ENCODE measurements at regions not wholly inside any gene's neighbourhood (a gene's known extent, or its start where the extent isn't known, plus 50 kb on each side); places are given as distances from the start of the nearest gene placed in this dataset.

DNA sequence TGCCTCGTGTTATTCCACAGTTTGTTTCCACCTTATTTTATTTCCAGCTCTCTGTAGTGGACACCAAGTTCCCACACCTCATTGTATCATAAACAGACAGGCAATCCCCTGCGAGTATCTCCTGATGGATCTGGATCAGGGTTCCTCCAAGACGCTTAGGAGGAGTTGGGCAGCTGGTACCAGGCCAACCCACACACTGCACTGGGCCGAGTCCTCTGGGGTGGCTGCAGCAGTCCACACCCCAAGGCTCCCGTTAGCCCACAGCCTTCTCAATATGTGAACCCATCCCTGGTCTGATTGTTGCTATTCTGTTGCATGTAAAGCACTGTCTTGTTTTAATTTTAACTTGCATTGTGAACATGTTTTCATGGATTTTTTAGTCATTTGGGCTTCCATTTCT is 178.8 kb upstream of the RAB6C start:
- Histone ChIP-seq H4K20me1 (ENCODE audit: low read depth, low read length) (no peaks in the 10 kb centered on the region), H3K9me2 (replicated peaks; ENCODE audit: insufficient read depth, low read length) (no peaks in the 10 kb centered on the region), H2AFZ (ENCODE audit: low read depth, low read length, severe bottlenecking) (no peak overlapping the region), H3K9ac (ENCODE audit: low read length) (no peak overlapping the region), H3F3A (ENCODE audit: insufficient read depth) (no peaks in the 10 kb centered on the region), H3K9me3 (ENCODE audit: insufficient read depth, low read length) (no peaks in the 10 kb centered on the region), H3K36me3 (ENCODE audit: low read length) (no peaks in the 10 kb centered on the region), H3K79me2 (ENCODE audit: insufficient read depth, low read length) (no peaks in the 10 kb centered on the region), H3K4me2 (ENCODE audit: low read depth, low read length, poor library complexity, severe bottlenecking) (no peak overlapping the region), H3K4me3 (ENCODE audit: insufficient read depth, low read length, poor library complexity, severe bottlenecking) (no peak overlapping the region), H3K27ac (ENCODE audit: low read depth, low read length) (no peak overlapping the region), H3K27me3 (ENCODE audit: low read length) (no peaks in the 10 kb centered on the region)
- TF ChIP-seq, protein P1, sequence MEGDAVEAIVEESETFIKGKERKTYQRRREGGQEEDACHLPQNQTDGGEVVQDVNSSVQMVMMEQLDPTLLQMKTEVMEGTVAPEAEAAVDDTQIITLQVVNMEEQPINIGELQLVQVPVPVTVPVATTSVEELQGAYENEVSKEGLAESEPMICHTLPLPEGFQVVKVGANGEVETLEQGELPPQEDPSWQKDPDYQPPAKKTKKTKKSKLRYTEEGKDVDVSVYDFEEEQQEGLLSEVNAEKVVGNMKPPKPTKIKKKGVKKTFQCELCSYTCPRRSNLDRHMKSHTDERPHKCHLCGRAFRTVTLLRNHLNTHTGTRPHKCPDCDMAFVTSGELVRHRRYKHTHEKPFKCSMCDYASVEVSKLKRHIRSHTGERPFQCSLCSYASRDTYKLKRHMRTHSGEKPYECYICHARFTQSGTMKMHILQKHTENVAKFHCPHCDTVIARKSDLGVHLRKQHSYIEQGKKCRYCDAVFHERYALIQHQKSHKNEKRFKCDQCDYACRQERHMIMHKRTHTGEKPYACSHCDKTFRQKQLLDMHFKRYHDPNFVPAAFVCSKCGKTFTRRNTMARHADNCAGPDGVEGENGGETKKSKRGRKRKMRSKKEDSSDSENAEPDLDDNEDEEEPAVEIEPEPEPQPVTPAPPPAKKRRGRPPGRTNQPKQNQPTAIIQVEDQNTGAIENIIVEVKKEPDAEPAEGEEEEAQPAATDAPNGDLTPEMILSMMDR (IDR thresholded peaks at IDR 0.05; ENCODE audit: insufficient read depth, low read length, poor library complexity, severe bottlenecking) = no peak
- TF ChIP-seq EZH2phosphoT487 (conservative IDR thresholded peaks at IDR 0.05; ENCODE audit: low read length) = no peak

DNA sequence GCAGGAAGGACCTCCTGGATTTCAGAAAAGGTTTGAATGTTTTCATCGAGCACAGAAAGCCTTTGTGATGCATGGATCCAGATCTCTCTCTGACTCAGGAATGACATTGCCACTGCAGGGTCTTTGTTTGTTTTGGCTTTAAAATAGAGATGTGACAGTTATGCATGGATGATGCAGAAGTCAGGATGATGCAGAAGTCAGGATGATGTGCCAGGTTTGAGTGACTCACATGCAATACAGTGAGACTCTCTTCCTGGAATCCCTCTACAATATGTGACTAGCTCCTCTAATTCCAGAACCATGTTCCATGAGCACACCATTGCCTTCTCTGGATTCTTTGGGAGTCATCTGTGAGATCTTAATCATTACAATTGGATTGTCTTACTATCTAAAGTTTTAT is 177.9 kb upstream of the RAB6C start:
- no peak overlapping the region for H3K4me2 ChIP-seq (ENCODE audit: low read depth, low read length, poor library complexity, severe bottlenecking)
- H2AFZ ChIP-seq (ENCODE audit: low read depth, low read length, severe bottlenecking) = no peak overlapping the region

DNA sequence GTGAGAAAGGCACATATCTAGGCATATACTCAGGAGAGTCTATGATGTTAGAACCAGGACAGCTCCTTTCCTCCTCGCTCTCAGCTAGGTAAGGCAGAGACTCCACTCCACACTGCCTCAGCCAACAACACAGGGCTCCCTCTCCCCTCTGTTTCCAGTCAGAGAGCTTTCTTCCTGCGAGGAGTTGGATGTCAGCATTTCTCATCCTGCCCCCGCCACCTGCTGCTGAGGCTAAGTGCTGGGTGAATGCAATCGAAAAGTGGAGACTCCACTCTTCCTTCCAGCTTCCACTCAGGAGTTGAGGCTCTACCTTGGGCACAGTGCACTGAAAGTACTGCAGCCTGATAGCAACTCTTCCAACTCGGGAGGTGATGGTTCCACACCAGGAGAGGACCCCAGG is 177.2 kb upstream of the RAB6C start:
- Histone ChIP-seq H4K20me1 (ENCODE audit: low read depth, low read length) (no peaks in the 10 kb centered on the region), H3K4me3 (ENCODE audit: insufficient read depth, low read length, poor library complexity, severe bottlenecking) (no peak overlapping the region), H3K9me2 (replicated peaks; ENCODE audit: insufficient read depth, low read length) (no peaks in the 10 kb centered on the region), H3K4me2 (ENCODE audit: low read depth, low read length, poor library complexity, severe bottlenecking) (no peak overlapping the region), H3K27me3 (ENCODE audit: low read length) (no peaks in the 10 kb centered on the region), H3K9me3 (ENCODE audit: insufficient read depth, low read length) (no peaks in the 10 kb centered on the region), H2AFZ (ENCODE audit: low read depth, low read length, severe bottlenecking) (no peak overlapping the region), H3K79me2 (ENCODE audit: insufficient read depth, low read length) (no peaks in the 10 kb centered on the region), H3F3A (ENCODE audit: insufficient read depth) (no peaks in the 10 kb centered on the region), H3K27ac (ENCODE audit: low read depth, low read length) (no peak overlapping the region), H3K36me3 (ENCODE audit: low read length) (no peaks in the 10 kb centered on the region), H3K9ac (ENCODE audit: low read length) (no peak overlapping the region)
- TF ChIP-seq EZH2phosphoT487 (conservative IDR thresholded peaks at IDR 0.05; ENCODE audit: low read length) = no peak
- TF ChIP-seq, protein P1 (IDR thresholded peaks at IDR 0.05; ENCODE audit: insufficient read depth, low read length, poor library complexity, severe bottlenecking) = no peak

More for the DNA sequence above, 177.9 kb upstream of the RAB6C start:
- Histone ChIP-seq H3K9me2 (replicated peaks; ENCODE audit: insufficient read depth, low read length) (no peaks in the 10 kb centered on the region), H4K20me1 (ENCODE audit: low read depth, low read length) (no peaks in the 10 kb centered on the region), H3K4me3 (ENCODE audit: insufficient read depth, low read length, poor library complexity, severe bottlenecking) (no peak overlapping the region), H3K27me3 (ENCODE audit: low read length) (no peaks in the 10 kb centered on the region), H3K9ac (ENCODE audit: low read length) (no peak overlapping the region), H3K36me3 (ENCODE audit: low read length) (no peaks in the 10 kb centered on the region), H3K27ac (ENCODE audit: low read depth, low read length) (no peak overlapping the region), H3F3A (ENCODE audit: insufficient read depth) (no peaks in the 10 kb centered on the region), H3K79me2 (ENCODE audit: insufficient read depth, low read length) (no peaks in the 10 kb centered on the region), H3K9me3 (ENCODE audit: insufficient read depth, low read length) (no peaks in the 10 kb centered on the region)
- TF ChIP-seq, protein P1 (IDR thresholded peaks at IDR 0.05; ENCODE audit: insufficient read depth, low read length, poor library complexity, severe bottlenecking) = no peak
- no peak for TF ChIP-seq EZH2phosphoT487 (conservative IDR thresholded peaks at IDR 0.05; ENCODE audit: low read length)
